Kidney (tissue), 13 donors: ENCODE measurements at regions not wholly inside any gene's neighbourhood (a gene's known extent, or its start where the extent isn't known, plus 50 kb on each side); places are given as distances from the start of the nearest gene placed in this dataset.

Experiments
- DNase-seq, 5 donors: peaks; one replicate each; pipeline ENCODE4 v3.0.0-alpha.2; 2013 to 2020
- FAIRE-seq: peaks from 2 replicates; lab custom pipeline; 2012; peaks lifted over from hg19 to GRCh38; lab: Jason Lieb, UNC
- H3K27ac ChIP-seq, 2 donors: one replicate each; pipeline ENCODE4 v1.7.0; 2013; ENCODE audit warnings: low read depth in 2 of 2, low read length in 2 of 2, inconsistent platforms in 1 of 2
- H3K27me3 ChIP-seq: one replicate; pipeline ENCODE4 v1.7.1; 2013; ENCODE audit warnings: low read length, inconsistent platforms; ENCODE audit not compliant: control insufficient read depth, insufficient read depth
- H3K36me3 ChIP-seq, 3 donors: one replicate each; pipeline versions ENCODE4 v1.7.0 to v1.7.1; 2013; ENCODE audit warnings: low read length in 3 of 3, control low read depth in 1 of 3, inconsistent platforms in 1 of 3; ENCODE audit not compliant: insufficient read depth in 3 of 3, control insufficient read depth in 2 of 3
- H3K4me1 ChIP-seq, 3 donors: one replicate each; pipeline versions ENCODE4 v1.7.0 to v1.7.1; 2013; ENCODE audit warnings: low read length in 3 of 3, inconsistent platforms in 1 of 3, low read depth in 1 of 3; ENCODE audit not compliant: control insufficient read depth in 2 of 3, insufficient read depth in 2 of 3
- H3K4me3 ChIP-seq, 3 donors: one replicate each; pipeline versions ENCODE4 v1.7.0 to v1.8.1; 2013; ENCODE audit warnings: low read length in 3 of 3, control low read depth in 1 of 3, inconsistent platforms in 1 of 3
- H3K9ac ChIP-seq, 3 donors: one replicate each; pipeline versions ENCODE4 v1.7.0 to v1.7.1; 2013; ENCODE audit warnings: low read length in 3 of 3, control low read depth in 1 of 3, inconsistent platforms in 1 of 3
- H3K9me3 ChIP-seq, 3 donors: one replicate each; pipeline versions ENCODE4 v1.7.0 to v1.7.1; 2013; ENCODE audit warnings: low read length in 3 of 3, control low read depth in 1 of 3, inconsistent platforms in 1 of 3; ENCODE audit not compliant: control insufficient read depth in 2 of 3, insufficient read depth in 1 of 3
- CTCF ChIP-seq: IDR thresholded peaks from 3 replicates; pipeline ENCODE4 v1.5.1; 2012; ENCODE audit warnings: mild to moderate bottlenecking, moderate library complexity, borderline replicate concordance; ENCODE audit not compliant: insufficient read depth; ENCODE audit errors: extremely low read depth
- intact Hi-C: fragments of 100-400 bp; cut with DNase I; formaldehyde crosslinking; loops from one replicate; pipeline ENCODE4 v1.11.1; 2022
- donor health status: control.
- donor health status: control.
- donor health status: control.
- donor health status: control.
- donor health status: control.
- donor health status: DM: yes; HTN: yes; CAD: no.
- donor health status: Normal renal cell carcinoma (clear cell type).

- no peak overlapping the region for H3K4me3 ChIP-seq
- H3K27ac ChIP-seq: no peak overlapping the region
- H3K4me1 ChIP-seq: no peaks in the 10 kb centered on the region
- intact Hi-C loops: no loop called here
- no peaks in the 10 kb centered on the region for H3K9me3 ChIP-seq
- DNase-seq (no peak), FAIRE-seq (no peak)
- H3K9ac ChIP-seq: no peak overlapping the region
- no peaks in the 10 kb centered on the region for H3K36me3 ChIP-seq
- no peak for TF ChIP-seq CTCF
- no peaks in the 10 kb centered on the region for H3K27me3 ChIP-seq
Measured at GRCh38 chr4:20412072-20412471, 160.4 kb downstream of the SLIT2 start.

GRCh38 chr4:20416800-20417199, 165.1 kb downstream of the SLIT2 start:
- Histone ChIP-seq H3K4me3 (no peak overlapping the region), H3K36me3 (no peaks in the 10 kb centered on the region), H3K9ac (no peak overlapping the region), H3K9me3 (no peaks in the 10 kb centered on the region), H3K4me1 (no peaks in the 10 kb centered on the region), H3K27me3 (no peaks in the 10 kb centered on the region), H3K27ac (no peak overlapping the region)
- intact Hi-C loops: no loop called here
- FAIRE-seq (no peak), DNase-seq (no peak)
- TF ChIP-seq CTCF: no peak

GRCh38 chr4:20418861-20419451, 167.3 kb downstream of the SLIT2 start:
- no peaks in the 10 kb centered on the region for H3K4me1 ChIP-seq
- DNase-seq (peak in 2 of 5 donors; percentile 53 to 75), FAIRE-seq (peak; percentile 93)
- intact Hi-C loops: no loop called here
- H3K27me3 ChIP-seq: no peaks in the 10 kb centered on the region
- peak; percentile 38 for TF ChIP-seq CTCF
- H3K4me3 ChIP-seq: peak overlapping the region; percentile 18 to 69 (median 57)
- H3K9me3 ChIP-seq: no peaks in the 10 kb centered on the region
- H3K27ac ChIP-seq: no peak overlapping the region
- H3K9ac ChIP-seq: peak overlapping the region; percentile 17 to 61 (median 41)
- no peaks in the 10 kb centered on the region for H3K36me3 ChIP-seq
